WTC11 (cell line): ENCODE measurements at regions not wholly inside any gene's neighbourhood (a gene's known extent, or its start where the extent isn't known, plus 50 kb on each side); places are given as distances from the start of the nearest gene placed in this dataset.

ENCODE experiments used
- ATAC-seq: fragments of 200-7000 bp; cut with Tn5 transposase; 2 replicates; pipeline ENCODE4 v1.10.0; 2021; ENCODE audit warnings: mild to moderate bottlenecking, moderate library complexity
- CTCF ChIA-PET: fragments of 300-600 bp; sonication (Branson Sonifier 250); formaldehyde crosslinking; loops from one replicate; lab custom pipeline; 2021; ENCODE audit warnings: antibody characterized with exemption; lab: Charles Lee
- POLR2A ChIA-PET: fragments of 350-600 bp; sonication (Branson Sonifier 250); formaldehyde crosslinking; loops from one replicate; lab custom pipeline; 2021; ENCODE audit warnings: antibody characterized with exemption; lab: Charles Lee
- DNase-seq: peaks from one replicate; pipeline ENCODE4 v3.0.0; 2021; ENCODE audit warnings: low spot score
- H3K27ac Mint-ChIP-seq: 2 replicates; pipeline ENCODE4 v1.8.0; 2021; ENCODE audit warnings: mixed read lengths
- H3K27me3 Mint-ChIP-seq: 2 replicates; pipeline ENCODE4 v1.8.0; 2021; ENCODE audit warnings: low read depth, mild to moderate bottlenecking, moderate library complexity, mixed read lengths
- H3K36me3 Mint-ChIP-seq: 2 replicates; pipeline ENCODE4 v1.8.0; 2021; ENCODE audit warnings: mixed read lengths
- H3K4me1 Mint-ChIP-seq: 2 replicates; pipeline ENCODE4 v1.8.0; 2022; ENCODE audit warnings: mixed read lengths
- H3K4me3 Mint-ChIP-seq: 2 replicates; pipeline ENCODE4 v1.8.0; 2021; ENCODE audit warnings: mild to moderate bottlenecking, moderate library complexity, mixed read lengths
- H3K9me3 Mint-ChIP-seq: 2 replicates; pipeline ENCODE4 v1.8.0; 2021; ENCODE audit warnings: mixed read lengths
- ATF1 ChIP-seq: sonication (generic); formaldehyde crosslinking; IDR thresholded peaks from 2 replicates; pipeline ENCODE4 v1.8.1; 2023; ENCODE audit warnings: mild to moderate bottlenecking, moderate library complexity, missing genetic modification reagents
- CBFB ChIP-seq: sonication (generic); formaldehyde crosslinking; IDR thresholded peaks from 2 replicates; pipeline ENCODE4 v1.8.1; 2022; ENCODE audit warnings: mild to moderate bottlenecking, low read depth, missing genetic modification reagents
- ESRRA ChIP-seq: sonication (generic); formaldehyde crosslinking; IDR thresholded peaks from 2 replicates; pipeline ENCODE4 v1.8.1; 2022; ENCODE audit warnings: mild to moderate bottlenecking, missing genetic modification reagents, borderline replicate concordance
- MYBL2 ChIP-seq: sonication (generic); formaldehyde crosslinking; IDR thresholded peaks from 2 replicates; pipeline ENCODE4 v1.8.1; 2023; ENCODE audit warnings: mild to moderate bottlenecking, moderate library complexity, missing genetic modification reagents
- NFYB ChIP-seq: sonication (generic); formaldehyde crosslinking; conservative IDR thresholded peaks from 2 replicates; pipeline ENCODE4 v1.8.0; 2022; ENCODE audit warnings: low read depth, missing genetic modification reagents
- RELA ChIP-seq: sonication (generic); formaldehyde crosslinking; IDR thresholded peaks from 2 replicates; pipeline ENCODE4 v1.8.1; 2022; ENCODE audit warnings: missing genetic modification reagents, mild to moderate bottlenecking, borderline replicate concordance
- RORB ChIP-seq: fragments of 250-450 bp; sonication (Bioruptor Pico); IDR thresholded peaks from 2 replicates; pipeline ENCODE4 v1.9.0; 2021; ENCODE audit warnings: mild to moderate bottlenecking
- SMAD3 ChIP-seq: sonication (generic); formaldehyde crosslinking; IDR thresholded peaks from 2 replicates; pipeline ENCODE4 v1.8.0; 2022; ENCODE audit warnings: missing genetic modification reagents, mild to moderate bottlenecking, borderline replicate concordance
- TEAD1 ChIP-seq: sonication (generic); formaldehyde crosslinking; IDR thresholded peaks from 2 replicates; pipeline ENCODE4 v1.8.0; 2022; ENCODE audit warnings: mild to moderate bottlenecking, missing genetic modification reagents
- ZNF396 ChIP-seq: fragments of 250-450 bp; sonication (Bioruptor Pico); IDR thresholded peaks from 2 replicates; pipeline ENCODE4 v1.8.0; 2021; ENCODE audit warnings: mild to moderate bottlenecking, moderate library complexity, borderline replicate concordance
- ZNF423 ChIP-seq: fragments of 250-450 bp; sonication (Bioruptor Pico); IDR thresholded peaks from 2 replicates; pipeline ENCODE4 v2.1.2; 2022; ENCODE audit warnings: mild to moderate bottlenecking, moderate library complexity
- ZNF671 ChIP-seq: fragments of 250-450 bp; sonication (Bioruptor Pico); IDR thresholded peaks from 2 replicates; pipeline ENCODE4 v1.8.0; 2021; ENCODE audit warnings: mild to moderate bottlenecking
- TF ChIP-seq, protein P1 (sequence below): fragments of 250-450 bp; sonication (Bioruptor Pico); IDR thresholded peaks from 2 replicates; pipeline ENCODE4 v1.8.0; 2021; ENCODE audit warnings: mild to moderate bottlenecking
- TF ChIP-seq, protein P2 (sequence below): sonication (generic); formaldehyde crosslinking; IDR thresholded peaks from 2 replicates; pipeline ENCODE4 v1.8.1; 2022; ENCODE audit warnings: missing genetic modification reagents, borderline replicate concordance
- TF ChIP-seq, protein P3 (sequence below): fragments of 250-450 bp; sonication (Bioruptor Pico); IDR thresholded peaks from 2 replicates; pipeline ENCODE4 v2.1.2; 2022; ENCODE audit warnings: mild to moderate bottlenecking, moderate library complexity
- TF ChIP-seq, protein P4 (sequence below): sonication (generic); formaldehyde crosslinking; IDR thresholded peaks from 2 replicates; pipeline ENCODE4 v1.8.1; 2023; ENCODE audit warnings: mild to moderate bottlenecking, moderate library complexity, missing genetic modification reagents
- TF ChIP-seq, protein P5 (sequence below): sonication (generic); formaldehyde crosslinking; IDR thresholded peaks from 2 replicates; pipeline ENCODE4 v1.8.0; 2022; ENCODE audit warnings: mild to moderate bottlenecking, missing genetic modification reagents
- TF ChIP-seq, protein P6 (sequence below): sonication (generic); formaldehyde crosslinking; IDR thresholded peaks from 2 replicates; pipeline ENCODE4 v1.8.1; 2022; ENCODE audit warnings: low read depth, missing genetic modification reagents, borderline replicate concordance
- TF ChIP-seq, protein P7 (sequence below): sonication (generic); formaldehyde crosslinking; IDR thresholded peaks from 2 replicates; pipeline ENCODE4 v1.8.1; 2023; ENCODE audit warnings: mild to moderate bottlenecking, missing genetic modification reagents, borderline replicate concordance
- TF ChIP-seq, protein P8 (sequence below): sonication (generic); formaldehyde crosslinking; conservative IDR thresholded peaks from 2 replicates; pipeline ENCODE4 v1.8.1; 2022; ENCODE audit warnings: mild to moderate bottlenecking, missing genetic modification reagents
- TF ChIP-seq, protein P9 (sequence below): sonication (generic); formaldehyde crosslinking; IDR thresholded peaks from 2 replicates; pipeline ENCODE4 v1.8.1; 2022; ENCODE audit warnings: low read depth, mild to moderate bottlenecking, moderate library complexity, missing genetic modification reagents, borderline replicate concordance

DNA sequence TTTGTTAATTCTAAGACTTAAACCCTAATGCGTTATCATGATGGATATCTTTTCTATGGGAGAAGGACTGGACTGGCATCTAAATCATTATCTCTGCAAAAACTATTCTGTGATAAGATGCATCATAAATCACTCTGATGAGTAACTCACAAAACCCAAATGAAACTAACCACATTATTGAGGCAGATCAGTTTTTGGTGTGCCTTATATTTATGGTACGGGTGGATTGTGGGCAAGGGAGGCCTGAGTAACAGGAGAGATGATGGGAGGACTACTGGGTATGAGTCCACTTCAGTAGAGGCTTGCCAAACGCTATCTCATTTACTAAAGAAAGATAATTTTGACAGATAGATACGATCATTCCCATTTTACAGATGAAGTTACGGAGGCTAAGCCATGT, 66.4 kb upstream of the GUCY1A1 start:
- TF ChIP-seq ZNF423 (CRISPR knock-in tag) (no peak), NFYB (CRISPR knock-in tag) (no peak), ZNF671 (no peak)
- TF ChIP-seq, protein P1, sequence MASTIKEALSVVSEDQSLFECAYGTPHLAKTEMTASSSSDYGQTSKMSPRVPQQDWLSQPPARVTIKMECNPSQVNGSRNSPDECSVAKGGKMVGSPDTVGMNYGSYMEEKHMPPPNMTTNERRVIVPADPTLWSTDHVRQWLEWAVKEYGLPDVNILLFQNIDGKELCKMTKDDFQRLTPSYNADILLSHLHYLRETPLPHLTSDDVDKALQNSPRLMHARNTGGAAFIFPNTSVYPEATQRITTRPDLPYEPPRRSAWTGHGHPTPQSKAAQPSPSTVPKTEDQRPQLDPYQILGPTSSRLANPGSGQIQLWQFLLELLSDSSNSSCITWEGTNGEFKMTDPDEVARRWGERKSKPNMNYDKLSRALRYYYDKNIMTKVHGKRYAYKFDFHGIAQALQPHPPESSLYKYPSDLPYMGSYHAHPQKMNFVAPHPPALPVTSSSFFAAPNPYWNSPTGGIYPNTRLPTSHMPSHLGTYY, result no peak
- TF ChIP-seq, protein P2, sequence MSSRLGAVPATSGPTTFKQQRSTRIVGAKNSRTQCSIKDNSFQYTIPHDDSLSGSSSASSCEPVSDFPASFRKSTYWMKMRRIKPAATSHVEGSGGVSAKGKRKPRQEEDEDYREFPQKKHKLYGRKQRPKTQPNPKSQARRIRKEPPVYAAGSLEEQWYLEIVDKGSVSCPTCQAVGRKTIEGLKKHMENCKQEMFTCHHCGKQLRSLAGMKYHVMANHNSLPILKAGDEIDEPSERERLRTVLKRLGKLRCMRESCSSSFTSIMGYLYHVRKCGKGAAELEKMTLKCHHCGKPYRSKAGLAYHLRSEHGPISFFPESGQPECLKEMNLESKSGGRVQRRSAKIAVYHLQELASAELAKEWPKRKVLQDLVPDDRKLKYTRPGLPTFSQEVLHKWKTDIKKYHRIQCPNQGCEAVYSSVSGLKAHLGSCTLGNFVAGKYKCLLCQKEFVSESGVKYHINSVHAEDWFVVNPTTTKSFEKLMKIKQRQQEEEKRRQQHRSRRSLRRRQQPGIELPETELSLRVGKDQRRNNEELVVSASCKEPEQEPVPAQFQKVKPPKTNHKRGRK (CRISPR knock-in tag), result no peak
- no peaks in the 10 kb centered on the region for H3K4me1 Mint-ChIP-seq
- H3K36me3 Mint-ChIP-seq, result no peaks in the 10 kb centered on the region
- no peak for DNase-seq
- POLR2A ChIA-PET, result no interaction called here
- no peaks in the 10 kb centered on the region for H3K9me3 Mint-ChIP-seq
- no peak for ATAC-seq
- CTCF ChIA-PET, result no interaction called here
- H3K4me3 Mint-ChIP-seq, result no peak overlapping the region
- H3K27ac Mint-ChIP-seq, result no peak overlapping the region
- 0 out of 2 replicates have a peak, but pooled peaks cover 3% of the 10 kb centered on the region for H3K27me3 Mint-ChIP-seq

DNA sequence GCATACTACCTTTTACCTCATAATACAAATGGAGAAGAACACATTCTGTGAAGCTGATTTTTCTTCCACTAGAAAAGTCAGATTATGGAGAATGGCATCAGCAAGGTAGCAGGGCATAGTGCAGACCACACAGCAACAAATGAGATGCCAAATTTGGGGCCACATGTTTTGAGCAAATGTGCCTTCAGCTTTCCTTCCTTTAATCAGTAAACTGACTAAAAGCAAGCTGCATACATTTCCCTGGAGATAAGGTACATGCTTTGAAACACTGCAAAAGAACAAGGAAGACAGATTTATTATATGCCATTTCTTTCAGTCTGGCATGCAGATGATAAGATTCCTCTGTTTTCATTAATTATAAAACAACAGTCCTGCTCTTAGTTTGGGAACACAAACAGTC, 67.1 kb upstream of the GUCY1A1 start:
- TF ChIP-seq, protein P3, sequence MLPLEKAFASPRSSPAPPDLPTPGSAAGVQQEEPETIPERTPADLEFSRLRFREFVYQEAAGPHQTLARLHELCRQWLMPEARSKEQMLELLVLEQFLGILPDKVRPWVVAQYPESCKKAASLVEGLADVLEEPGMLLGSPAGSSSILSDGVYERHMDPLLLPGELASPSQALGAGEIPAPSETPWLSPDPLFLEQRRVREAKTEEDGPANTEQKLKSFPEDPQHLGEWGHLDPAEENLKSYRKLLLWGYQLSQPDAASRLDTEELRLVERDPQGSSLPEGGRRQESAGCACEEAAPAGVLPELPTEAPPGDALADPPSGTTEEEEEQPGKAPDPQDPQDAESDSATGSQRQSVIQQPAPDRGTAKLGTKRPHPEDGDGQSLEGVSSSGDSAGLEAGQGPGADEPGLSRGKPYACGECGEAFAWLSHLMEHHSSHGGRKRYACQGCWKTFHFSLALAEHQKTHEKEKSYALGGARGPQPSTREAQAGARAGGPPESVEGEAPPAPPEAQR (CRISPR knock-in tag), result no peak
- no peak for TF ChIP-seq ZNF396
- TF ChIP-seq MYBL2 (CRISPR knock-in tag), result no peak
- TF ChIP-seq, protein P4, sequence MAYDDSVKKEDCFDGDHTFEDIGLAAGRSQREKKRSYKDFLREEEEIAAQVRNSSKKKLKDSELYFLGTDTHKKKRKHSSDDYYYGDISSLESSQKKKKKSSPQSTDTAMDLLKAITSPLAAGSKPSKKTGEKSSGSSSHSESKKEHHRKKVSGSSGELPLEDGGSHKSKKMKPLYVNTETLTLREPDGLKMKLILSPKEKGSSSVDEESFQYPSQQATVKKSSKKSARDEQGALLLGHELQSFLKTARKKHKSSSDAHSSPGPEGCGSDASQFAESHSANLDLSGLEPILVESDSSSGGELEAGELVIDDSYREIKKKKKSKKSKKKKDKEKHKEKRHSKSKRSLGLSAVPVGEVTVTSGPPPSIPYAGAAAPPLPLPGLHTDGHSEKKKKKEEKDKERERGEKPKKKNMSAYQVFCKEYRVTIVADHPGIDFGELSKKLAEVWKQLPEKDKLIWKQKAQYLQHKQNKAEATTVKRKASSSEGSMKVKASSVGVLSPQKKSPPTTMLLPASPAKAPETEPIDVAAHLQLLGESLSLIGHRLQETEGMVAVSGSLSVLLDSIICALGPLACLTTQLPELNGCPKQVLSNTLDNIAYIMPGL (CRISPR knock-in tag), result no peak
- TF ChIP-seq CBFB, result no peak
- no peak for TF ChIP-seq ESRRA
- TF ChIP-seq TEAD1 (CRISPR knock-in tag), result no peak
- no peak for TF ChIP-seq ATF1 (CRISPR knock-in tag)
- TF ChIP-seq, protein P5, sequence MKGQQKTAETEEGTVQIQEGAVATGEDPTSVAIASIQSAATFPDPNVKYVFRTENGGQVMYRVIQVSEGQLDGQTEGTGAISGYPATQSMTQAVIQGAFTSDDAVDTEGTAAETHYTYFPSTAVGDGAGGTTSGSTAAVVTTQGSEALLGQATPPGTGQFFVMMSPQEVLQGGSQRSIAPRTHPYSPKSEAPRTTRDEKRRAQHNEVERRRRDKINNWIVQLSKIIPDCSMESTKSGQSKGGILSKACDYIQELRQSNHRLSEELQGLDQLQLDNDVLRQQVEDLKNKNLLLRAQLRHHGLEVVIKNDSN (CRISPR knock-in tag), result no peak
- TF ChIP-seq, protein P6, sequence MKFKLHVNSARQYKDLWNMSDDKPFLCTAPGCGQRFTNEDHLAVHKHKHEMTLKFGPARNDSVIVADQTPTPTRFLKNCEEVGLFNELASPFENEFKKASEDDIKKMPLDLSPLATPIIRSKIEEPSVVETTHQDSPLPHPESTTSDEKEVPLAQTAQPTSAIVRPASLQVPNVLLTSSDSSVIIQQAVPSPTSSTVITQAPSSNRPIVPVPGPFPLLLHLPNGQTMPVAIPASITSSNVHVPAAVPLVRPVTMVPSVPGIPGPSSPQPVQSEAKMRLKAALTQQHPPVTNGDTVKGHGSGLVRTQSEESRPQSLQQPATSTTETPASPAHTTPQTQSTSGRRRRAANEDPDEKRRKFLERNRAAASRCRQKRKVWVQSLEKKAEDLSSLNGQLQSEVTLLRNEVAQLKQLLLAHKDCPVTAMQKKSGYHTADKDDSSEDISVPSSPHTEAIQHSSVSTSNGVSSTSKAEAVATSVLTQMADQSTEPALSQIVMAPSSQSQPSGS (CRISPR knock-in tag), result no peak
- TF ChIP-seq RORB (CRISPR knock-in tag), result no peak
- TF ChIP-seq, protein P7, sequence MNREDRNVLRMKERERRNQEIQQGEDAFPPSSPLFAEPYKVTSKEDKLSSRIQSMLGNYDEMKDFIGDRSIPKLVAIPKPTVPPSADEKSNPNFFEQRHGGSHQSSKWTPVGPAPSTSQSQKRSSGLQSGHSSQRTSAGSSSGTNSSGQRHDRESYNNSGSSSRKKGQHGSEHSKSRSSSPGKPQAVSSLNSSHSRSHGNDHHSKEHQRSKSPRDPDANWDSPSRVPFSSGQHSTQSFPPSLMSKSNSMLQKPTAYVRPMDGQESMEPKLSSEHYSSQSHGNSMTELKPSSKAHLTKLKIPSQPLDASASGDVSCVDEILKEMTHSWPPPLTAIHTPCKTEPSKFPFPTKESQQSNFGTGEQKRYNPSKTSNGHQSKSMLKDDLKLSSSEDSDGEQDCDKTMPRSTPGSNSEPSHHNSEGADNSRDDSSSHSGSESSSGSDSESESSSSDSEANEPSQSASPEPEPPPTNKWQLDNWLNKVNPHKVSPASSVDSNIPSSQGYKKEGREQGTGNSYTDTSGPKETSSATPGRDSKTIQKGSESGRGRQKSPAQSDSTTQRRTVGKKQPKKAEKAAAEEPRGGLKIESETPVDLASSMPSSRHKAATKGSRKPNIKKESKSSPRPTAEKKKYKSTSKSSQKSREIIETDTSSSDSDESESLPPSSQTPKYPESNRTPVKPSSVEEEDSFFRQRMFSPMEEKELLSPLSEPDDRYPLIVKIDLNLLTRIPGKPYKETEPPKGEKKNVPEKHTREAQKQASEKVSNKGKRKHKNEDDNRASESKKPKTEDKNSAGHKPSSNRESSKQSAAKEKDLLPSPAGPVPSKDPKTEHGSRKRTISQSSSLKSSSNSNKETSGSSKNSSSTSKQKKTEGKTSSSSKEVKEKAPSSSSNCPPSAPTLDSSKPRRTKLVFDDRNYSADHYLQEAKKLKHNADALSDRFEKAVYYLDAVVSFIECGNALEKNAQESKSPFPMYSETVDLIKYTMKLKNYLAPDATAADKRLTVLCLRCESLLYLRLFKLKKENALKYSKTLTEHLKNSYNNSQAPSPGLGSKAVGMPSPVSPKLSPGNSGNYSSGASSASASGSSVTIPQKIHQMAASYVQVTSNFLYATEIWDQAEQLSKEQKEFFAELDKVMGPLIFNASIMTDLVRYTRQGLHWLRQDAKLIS, result no peak
- no peak for TF ChIP-seq NFYB (CRISPR knock-in tag)
- TF ChIP-seq, protein P8, sequence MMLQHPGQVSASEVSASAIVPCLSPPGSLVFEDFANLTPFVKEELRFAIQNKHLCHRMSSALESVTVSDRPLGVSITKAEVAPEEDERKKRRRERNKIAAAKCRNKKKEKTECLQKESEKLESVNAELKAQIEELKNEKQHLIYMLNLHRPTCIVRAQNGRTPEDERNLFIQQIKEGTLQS (CRISPR knock-in tag), result no peak
- TF ChIP-seq SMAD3 (CRISPR knock-in tag), result no peak
- TF ChIP-seq, protein P9, sequence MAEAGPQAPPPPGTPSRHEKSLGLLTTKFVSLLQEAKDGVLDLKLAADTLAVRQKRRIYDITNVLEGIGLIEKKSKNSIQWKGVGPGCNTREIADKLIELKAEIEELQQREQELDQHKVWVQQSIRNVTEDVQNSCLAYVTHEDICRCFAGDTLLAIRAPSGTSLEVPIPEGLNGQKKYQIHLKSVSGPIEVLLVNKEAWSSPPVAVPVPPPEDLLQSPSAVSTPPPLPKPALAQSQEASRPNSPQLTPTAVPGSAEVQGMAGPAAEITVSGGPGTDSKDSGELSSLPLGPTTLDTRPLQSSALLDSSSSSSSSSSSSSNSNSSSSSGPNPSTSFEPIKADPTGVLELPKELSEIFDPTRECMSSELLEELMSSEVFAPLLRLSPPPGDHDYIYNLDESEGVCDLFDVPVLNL (CRISPR knock-in tag), result no peak
- TF ChIP-seq RELA, result no peak
- TF ChIP-seq, all 79 proteins: peak for 0
- no peak for DNase-seq
- ChIA-PET CTCF (no interaction called here), POLR2A (no interaction called here)
- Mint-ChIP-seq H3K4me1 (no peaks in the 10 kb centered on the region), H3K27me3 (peaks cover 3% of the 10 kb centered on the region; the same call in 1 of the 2 replicates), H3K4me3 (no peak overlapping the region), H3K9me3 (no peaks in the 10 kb centered on the region), H3K27ac (no peak overlapping the region), H3K36me3 (no peaks in the 10 kb centered on the region)
- ATAC-seq, result no peak
